HAP-1 (cell line): ENCODE measurements at regions not wholly inside any gene's neighbourhood (a gene's known extent, or its start where the extent isn't known, plus 50 kb on each side); places are given as distances from the start of the nearest gene placed in this dataset.

Experiments used
- DNase-seq, 2 experiments: peaks; one replicate each; pipeline ENCODE4 v3.0.0-alpha.2; 2016 to 2020; ENCODE audit warnings: low spot score in 2 of 2
- H3K27me3 ChIP-seq: fragments of 250-450 bp; sonication (Bioruptor Pico); 2 replicates; pipeline ENCODE4 v1.5.1; 2020; ENCODE audit warnings: low read depth, mild to moderate bottlenecking, moderate library complexity
- H3K36me3 ChIP-seq: fragments of 250-450 bp; sonication (Bioruptor Pico); replicated peaks from 2 replicates; pipeline ENCODE4 v1.5.1; 2020; ENCODE audit warnings: mild to moderate bottlenecking
- H3K4me1 ChIP-seq: fragments of 250-450 bp; sonication (Bioruptor Pico); 2 replicates; pipeline ENCODE4 v1.5.1; 2020; ENCODE audit warnings: mild to moderate bottlenecking
- H3K4me3 ChIP-seq: fragments of 250-450 bp; sonication (Bioruptor Pico); 2 replicates; pipeline ENCODE4 v1.5.1; 2020; ENCODE audit warnings: mild to moderate bottlenecking, moderate library complexity
- H3K9me3 ChIP-seq: fragments of 250-450 bp; sonication (Bioruptor Pico); 2 replicates; pipeline ENCODE4 v1.5.1; 2020; ENCODE audit warnings: mild to moderate bottlenecking, moderate library complexity
- in situ Hi-C: fragments of 300-500 bp; cut with MboI; formaldehyde crosslinking; loops from 3 replicates; pipeline ENCODE4 v1.14.3; 2020; ENCODE audit warnings: low sequenced_read_pairs, inconsistent platforms, mixed read lengths

DNA sequence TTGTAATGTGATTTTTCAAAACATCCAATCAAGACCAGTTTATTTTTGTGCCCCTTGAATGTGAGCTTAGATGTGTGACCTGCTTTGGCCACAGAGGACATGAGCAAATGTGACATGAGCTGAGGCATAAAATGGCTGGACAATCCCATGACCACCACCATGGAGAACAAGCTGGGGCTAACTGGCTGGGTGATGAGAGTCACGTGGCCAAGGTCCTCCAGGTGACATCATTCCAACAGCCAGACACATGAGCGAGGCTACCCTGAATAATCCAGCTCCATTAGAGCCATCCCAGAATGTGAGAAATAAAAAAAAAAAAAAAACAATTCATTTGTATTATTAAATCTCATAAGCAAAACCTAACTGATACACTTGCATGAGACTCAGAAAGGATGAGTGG is 90.4 kb upstream of the LDB2 start:
- in situ Hi-C loops = no loop called here
- Histone ChIP-seq H3K9me3 (no peaks in the 10 kb centered on the region), H3K4me3 (no peak overlapping the region), H3K27me3 (no peaks in the 10 kb centered on the region), H3K36me3 (no peaks in the 10 kb centered on the region), H3K4me1 (no peaks in the 10 kb centered on the region)
- no peak for DNase-seq

GRCh38 chr4:16977081-16977480 is 78.6 kb upstream of the LDB2 start:
- in situ Hi-C loops = no loop called here
- no peak for DNase-seq
- H3K4me3 ChIP-seq = no peak overlapping the region
- H3K4me1 ChIP-seq = no peaks in the 10 kb centered on the region
- H3K27me3 ChIP-seq = no peaks in the 10 kb centered on the region
- H3K9me3 ChIP-seq = no peaks in the 10 kb centered on the region
- no peaks in the 10 kb centered on the region for H3K36me3 ChIP-seq

DNA sequence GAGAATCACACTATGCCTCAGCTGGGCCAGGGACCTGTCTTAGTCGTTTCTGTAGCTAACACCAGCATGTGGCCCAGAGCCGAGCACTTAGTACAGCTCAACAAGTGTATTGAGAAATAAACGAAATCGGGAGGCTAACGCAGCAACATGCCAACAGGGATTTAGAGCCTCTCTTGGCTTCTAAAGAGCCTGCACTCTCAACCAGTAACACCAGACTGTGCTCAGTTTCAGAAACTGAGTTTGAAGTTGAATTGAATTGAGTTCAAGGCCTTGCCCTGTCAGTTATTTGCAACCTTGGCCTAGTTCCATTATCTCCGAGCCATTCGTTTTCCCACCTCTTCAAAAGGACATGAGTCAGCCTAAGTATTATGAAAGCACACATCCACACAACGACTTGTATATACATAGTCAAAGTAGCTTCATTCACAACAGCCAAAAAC is 71.3 kb upstream of the LDB2 start:
- in situ Hi-C loops = no loop called here

GRCh38 chr4:16967722-16968121 is 69.3 kb upstream of the LDB2 start:
- H3K9me3 ChIP-seq = no peaks in the 10 kb centered on the region
- DNase-seq = no peak
- in situ Hi-C loops = no loop called here
- H3K4me1 ChIP-seq = no peaks in the 10 kb centered on the region
- no peak overlapping the region for H3K4me3 ChIP-seq
- no peaks in the 10 kb centered on the region for H3K36me3 ChIP-seq
- no peaks in the 10 kb centered on the region for H3K27me3 ChIP-seq

More for the DNA sequence above, 71.3 kb upstream of the LDB2 start:
- Histone ChIP-seq H3K36me3 (no peaks in the 10 kb centered on the region), H3K9me3 (no peaks in the 10 kb centered on the region), H3K27me3 (no peaks in the 10 kb centered on the region), H3K4me3 (no peak overlapping the region), H3K4me1 (no peaks in the 10 kb centered on the region)
- no peak for DNase-seq

GRCh38 chr4:16959305-16959704 is 60.9 kb upstream of the LDB2 start:
- Histone ChIP-seq H3K9me3 (peaks cover 6% of the 10 kb centered on the region; the same call in 1 of the 2 replicates), H3K4me3 (no peak overlapping the region), H3K36me3 (no peaks in the 10 kb centered on the region), H3K4me1 (no peaks in the 10 kb centered on the region), H3K27me3 (no peaks in the 10 kb centered on the region)
- in situ Hi-C loops = no loop called here
- DNase-seq = no peak

DNA sequence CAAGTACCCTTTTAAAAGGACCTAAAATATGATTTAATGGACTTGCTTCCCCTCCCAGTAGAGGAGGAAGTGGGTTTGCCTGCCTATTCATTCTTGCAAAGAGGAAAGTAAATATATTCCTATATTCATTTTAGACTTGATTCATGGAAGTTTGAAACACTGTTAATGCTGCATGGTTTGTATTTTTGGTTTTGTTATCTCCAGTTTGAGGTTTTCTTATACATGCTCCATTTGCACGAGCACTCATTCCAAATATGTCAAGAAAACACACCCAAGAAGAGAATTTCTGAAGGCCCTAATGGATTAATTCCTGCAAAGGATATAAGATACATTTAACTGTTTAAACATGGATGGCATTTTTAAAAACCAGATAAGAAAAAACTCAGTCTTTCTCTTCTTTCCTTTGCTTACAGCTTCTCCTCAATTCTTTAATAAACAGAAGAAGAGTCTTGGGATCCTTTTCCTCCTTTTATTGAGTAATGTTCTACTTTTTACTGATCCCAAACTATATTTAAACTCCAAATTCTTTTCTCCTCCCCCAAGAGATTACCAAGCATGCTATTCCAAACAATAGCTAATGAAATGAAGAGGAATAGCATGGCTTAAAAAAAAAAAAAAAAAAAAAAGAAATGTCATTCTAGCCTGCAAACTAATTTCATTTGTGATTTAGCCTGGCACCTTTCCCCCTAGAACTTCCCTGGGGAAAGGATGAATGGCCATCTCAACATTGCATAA is 54.6 kb upstream of the LDB2 start:
- in situ Hi-C loops = no loop called here
- no peak overlapping the region for H3K4me3 ChIP-seq
- H3K27me3 ChIP-seq = no peaks in the 10 kb centered on the region
- H3K9me3 ChIP-seq = no peaks in the 10 kb centered on the region
- no peak for DNase-seq
- H3K4me1 ChIP-seq = no peaks in the 10 kb centered on the region
- no peaks in the 10 kb centered on the region for H3K36me3 ChIP-seq

DNA sequence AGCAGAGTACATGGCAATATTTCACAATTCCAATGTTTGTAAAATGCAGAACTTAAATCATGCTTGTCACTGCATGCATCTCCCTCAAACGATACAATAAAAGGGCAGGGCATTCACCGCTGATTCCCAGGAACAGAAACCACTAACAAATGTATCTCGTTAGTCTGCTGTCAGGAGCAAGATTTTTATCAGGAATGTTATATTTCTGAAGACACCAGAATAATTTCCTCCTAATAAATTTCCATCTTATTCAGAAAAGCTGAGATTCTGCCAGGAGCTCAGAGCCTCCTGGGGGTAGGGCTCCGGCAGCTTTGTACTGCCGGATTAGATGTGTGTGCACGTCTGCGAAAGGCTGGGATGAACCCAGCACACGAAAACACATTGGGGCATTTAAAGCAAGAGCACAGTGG is 54.0 kb upstream of the LDB2 start:
- H3K4me3 ChIP-seq = no peak overlapping the region
- no peaks in the 10 kb centered on the region for H3K9me3 ChIP-seq
- no peaks in the 10 kb centered on the region for H3K27me3 ChIP-seq
- H3K4me1 ChIP-seq = no peaks in the 10 kb centered on the region
- DNase-seq = no peak
- in situ Hi-C loops = no loop called here
- no peaks in the 10 kb centered on the region for H3K36me3 ChIP-seq
